ENCODE measurements at regions not wholly inside any gene's neighbourhood (a gene's known extent, or its start where the extent isn't known, plus 50 kb on each side); places are given as distances from the start of the nearest gene placed in this dataset.

DNA sequence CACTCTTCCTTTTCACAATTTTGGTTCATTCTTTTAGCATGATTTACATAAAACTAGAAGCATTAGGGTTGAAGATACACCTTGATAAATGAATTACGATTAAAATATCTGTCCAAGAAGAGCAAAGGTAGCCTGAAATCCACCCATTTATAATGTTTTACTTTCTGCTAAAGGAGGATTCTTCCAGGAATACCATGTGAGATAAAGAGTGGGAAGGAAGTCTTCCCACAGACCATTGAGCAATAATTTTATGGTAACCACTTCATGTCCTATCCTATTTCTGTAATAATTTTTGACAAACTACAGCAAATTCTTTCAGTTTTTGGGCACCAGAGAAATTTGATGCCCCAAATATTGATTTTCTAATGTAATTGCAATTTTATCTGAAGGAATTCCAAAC is 150.6 kb upstream of the STEAP4 start:
- Mint-ChIP-seq H3K4me1 (peaks cover 3% of the 10 kb centered on the region), H3K27ac (no peak overlapping the region), H3K27me3 (peaks cover 4% of the 10 kb centered on the region), H3K9me3 (no peaks in the 10 kb centered on the region), H3K4me3 (no peak overlapping the region), H3K36me3 (ENCODE audit: low read depth) (no peaks in the 10 kb centered on the region)
- no peak for ATAC-seq (replicated peaks)

- ATAC-seq (replicated peaks), result no peak
- H3K9me3 Mint-ChIP-seq, result no peaks in the 10 kb centered on the region
- H3K36me3 Mint-ChIP-seq (ENCODE audit: low read depth), result no peaks in the 10 kb centered on the region
- H3K4me3 Mint-ChIP-seq, result no peak overlapping the region
- H3K27me3 Mint-ChIP-seq, result peaks cover 4% of the 10 kb centered on the region
- H3K4me1 Mint-ChIP-seq, result peaks cover 4% of the 10 kb centered on the region
- H3K27ac Mint-ChIP-seq, result no peak overlapping the region
Measured at GRCh38 chr7:88456490-88456889, 149.8 kb upstream of the STEAP4 start.

DNA sequence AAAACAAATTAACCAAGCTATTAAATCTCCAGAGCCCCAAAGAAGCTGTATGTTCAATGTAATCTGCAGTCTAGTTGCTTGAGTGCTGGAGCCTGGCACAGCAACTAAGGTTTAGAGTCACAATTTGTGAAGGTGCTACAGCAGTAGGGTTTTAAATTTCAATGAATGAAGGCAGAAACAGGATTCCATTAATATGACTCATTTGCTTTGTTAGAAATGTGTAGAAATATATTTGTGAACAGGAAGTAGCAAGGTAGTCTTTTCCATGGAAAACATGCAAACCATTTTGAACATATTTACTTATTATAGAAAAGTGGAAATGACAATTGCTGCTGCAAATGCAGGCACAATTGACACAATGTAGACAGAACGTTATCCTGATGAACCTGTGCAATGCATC is 149.0 kb upstream of the STEAP4 start:
- no peaks in the 10 kb centered on the region for H3K9me3 Mint-ChIP-seq
- peaks cover 4% of the 10 kb centered on the region for H3K27me3 Mint-ChIP-seq
- no peak for ATAC-seq (replicated peaks)
- H3K4me1 Mint-ChIP-seq, result peaks cover 4% of the 10 kb centered on the region
- no peak overlapping the region for H3K4me3 Mint-ChIP-seq
- H3K36me3 Mint-ChIP-seq (ENCODE audit: low read depth), result no peaks in the 10 kb centered on the region
- H3K27ac Mint-ChIP-seq, result no peak overlapping the region

GRCh38 chr7:88452646-88453045 is 146.0 kb upstream of the STEAP4 start:
- no peaks in the 10 kb centered on the region for H3K36me3 Mint-ChIP-seq (ENCODE audit: low read depth)
- peaks cover 4% of the 10 kb centered on the region for H3K27me3 Mint-ChIP-seq
- H3K4me3 Mint-ChIP-seq, result no peak overlapping the region
- no peaks in the 10 kb centered on the region for H3K9me3 Mint-ChIP-seq
- peaks cover 4% of the 10 kb centered on the region for H3K4me1 Mint-ChIP-seq
- no peak for ATAC-seq (replicated peaks)
- H3K27ac Mint-ChIP-seq, result no peak overlapping the region

GRCh38 chr7:88450874-88451273 is 144.2 kb upstream of the STEAP4 start:
- Mint-ChIP-seq H3K27me3 (peaks cover 4% of the 10 kb centered on the region), H3K4me1 (peaks cover 4% of the 10 kb centered on the region), H3K9me3 (no peaks in the 10 kb centered on the region), H3K36me3 (ENCODE audit: low read depth) (no peaks in the 10 kb centered on the region), H3K4me3 (no peak overlapping the region), H3K27ac (no peak overlapping the region)
- ATAC-seq (replicated peaks), result no peak

GRCh38 chr7:88449410-88449809 is 142.7 kb upstream of the STEAP4 start:
- H3K9me3 Mint-ChIP-seq, result no peaks in the 10 kb centered on the region
- no peak overlapping the region for H3K4me3 Mint-ChIP-seq
- ATAC-seq (replicated peaks), result no peak
- H3K27ac Mint-ChIP-seq, result no peak overlapping the region
- H3K4me1 Mint-ChIP-seq, result peaks cover 4% of the 10 kb centered on the region
- H3K36me3 Mint-ChIP-seq (ENCODE audit: low read depth), result no peaks in the 10 kb centered on the region
- no peaks in the 10 kb centered on the region for H3K27me3 Mint-ChIP-seq

DNA sequence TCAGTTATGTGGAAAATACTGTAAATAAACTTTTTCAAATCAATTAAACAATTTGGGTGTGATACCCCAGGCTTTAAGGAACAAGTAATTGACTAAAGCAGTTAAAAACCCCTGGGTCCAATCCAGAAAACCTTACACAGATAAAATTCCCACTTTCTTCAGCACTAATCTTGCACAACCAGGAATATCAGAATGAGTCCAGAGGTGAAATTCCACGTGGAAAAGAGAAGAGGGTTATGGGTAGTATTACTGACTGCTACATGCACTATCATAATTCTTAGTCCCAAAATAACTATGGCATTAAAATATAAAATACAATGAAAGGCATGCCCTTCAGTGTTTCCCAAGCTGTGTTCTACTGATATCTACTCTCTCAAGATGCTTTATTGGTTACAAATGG is 135.7 kb upstream of the STEAP4 start:
- ATAC-seq (replicated peaks), result no peak
- Mint-ChIP-seq H3K27ac (no peak overlapping the region), H3K4me3 (no peak overlapping the region), H3K9me3 (no peaks in the 10 kb centered on the region), H3K4me1 (no peaks in the 10 kb centered on the region), H3K27me3 (no peaks in the 10 kb centered on the region), H3K36me3 (ENCODE audit: low read depth) (no peaks in the 10 kb centered on the region)

GRCh38 chr7:88437132-88437531 is 130.4 kb upstream of the STEAP4 start:
- no peaks in the 10 kb centered on the region for H3K36me3 Mint-ChIP-seq (ENCODE audit: low read depth)
- no peak overlapping the region for H3K4me3 Mint-ChIP-seq
- no peaks in the 10 kb centered on the region for H3K4me1 Mint-ChIP-seq
- ATAC-seq (replicated peaks), result peak; percentile 47
- H3K27ac Mint-ChIP-seq, result no peak overlapping the region
- H3K9me3 Mint-ChIP-seq, result no peaks in the 10 kb centered on the region
- no peaks in the 10 kb centered on the region for H3K27me3 Mint-ChIP-seq

- H3K4me3 Mint-ChIP-seq, result no peak overlapping the region
- no peak for ATAC-seq (replicated peaks)
- no peaks in the 10 kb centered on the region for H3K4me1 Mint-ChIP-seq
- no peak overlapping the region for H3K27ac Mint-ChIP-seq
- H3K36me3 Mint-ChIP-seq (ENCODE audit: low read depth), result no peaks in the 10 kb centered on the region
- no peaks in the 10 kb centered on the region for H3K9me3 Mint-ChIP-seq
- peaks cover 4% of the 10 kb centered on the region for H3K27me3 Mint-ChIP-seq
Measured at GRCh38 chr7:88432301-88432700, 125.6 kb upstream of the STEAP4 start.

DNA sequence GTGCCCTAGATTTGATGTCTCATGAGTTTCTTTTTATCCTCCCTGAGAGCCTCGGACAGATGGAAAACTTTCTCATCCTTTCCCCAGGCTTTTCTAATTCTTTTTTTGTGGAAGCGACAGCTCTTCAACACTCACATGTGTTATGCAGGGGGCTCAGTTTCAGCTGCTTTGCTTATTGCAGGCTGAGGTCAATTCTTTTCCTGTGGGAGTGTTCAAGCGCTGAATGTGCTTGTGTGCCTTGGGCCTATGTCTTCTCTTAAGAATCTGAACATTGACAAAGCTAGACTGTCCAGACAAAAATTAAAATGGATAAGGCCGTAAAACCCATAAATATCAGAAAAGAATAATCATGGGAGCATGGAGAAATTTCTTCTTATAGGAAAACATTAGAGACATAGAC is 125.2 kb upstream of the STEAP4 start:
- Mint-ChIP-seq H3K9me3 (no peaks in the 10 kb centered on the region), H3K4me1 (no peaks in the 10 kb centered on the region), H3K27ac (no peak overlapping the region), H3K27me3 (peaks cover 4% of the 10 kb centered on the region), H3K4me3 (no peak overlapping the region), H3K36me3 (ENCODE audit: low read depth) (no peaks in the 10 kb centered on the region)
- ATAC-seq (replicated peaks), result no peak

DNA sequence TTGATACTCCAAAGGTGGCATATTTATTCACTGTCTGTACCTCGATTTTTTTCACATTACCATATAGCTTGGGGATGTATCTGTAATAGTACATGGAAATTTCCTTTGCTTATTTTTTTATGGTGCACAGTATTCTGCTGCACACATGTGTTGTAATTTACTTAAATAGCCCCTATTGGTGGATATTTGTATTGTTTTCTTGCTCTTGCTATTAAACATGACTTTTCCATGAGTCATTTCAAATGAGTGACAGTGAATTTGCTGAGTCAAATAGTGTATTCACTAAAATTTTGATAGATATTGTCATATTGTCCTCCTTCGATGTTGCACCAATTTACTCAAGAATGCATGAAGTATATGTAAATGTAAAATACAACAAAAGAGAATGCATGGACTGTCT is 122.7 kb upstream of the STEAP4 start:
- Mint-ChIP-seq H3K36me3 (ENCODE audit: low read depth) (no peaks in the 10 kb centered on the region), H3K4me1 (no peaks in the 10 kb centered on the region), H3K27me3 (peaks cover 4% of the 10 kb centered on the region), H3K9me3 (no peaks in the 10 kb centered on the region), H3K27ac (no peak overlapping the region), H3K4me3 (no peak overlapping the region)
- no peak for ATAC-seq (replicated peaks)

DNA sequence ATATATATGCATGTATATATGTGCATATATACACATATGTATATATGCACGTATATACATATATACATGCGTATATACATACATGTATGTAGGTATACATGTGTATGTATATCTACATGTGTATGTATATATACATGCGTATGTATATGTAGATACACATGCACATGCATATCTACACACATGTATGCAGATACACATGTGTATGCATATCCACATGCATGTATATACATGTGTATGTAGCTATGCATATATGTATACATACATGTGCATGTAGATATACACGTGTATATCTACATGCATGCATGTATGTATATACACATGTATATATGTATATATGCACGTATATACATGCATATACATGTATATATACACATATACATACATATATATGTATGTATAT is 95.8 kb upstream of the STEAP4 start:
- H3K36me3 Mint-ChIP-seq (ENCODE audit: low read depth), result no peaks in the 10 kb centered on the region
- no peak overlapping the region for H3K27ac Mint-ChIP-seq

GRCh38 chr7:88401009-88401623 is 94.4 kb upstream of the STEAP4 start:
- peak; percentile 52 for ATAC-seq (replicated peaks)
- Mint-ChIP-seq H3K9me3 (no peaks in the 10 kb centered on the region), H3K4me1 (no peaks in the 10 kb centered on the region), H3K36me3 (ENCODE audit: low read depth) (no peaks in the 10 kb centered on the region), H3K27ac (no peak overlapping the region), H3K27me3 (no peaks in the 10 kb centered on the region), H3K4me3 (no peak overlapping the region)

More for the DNA sequence above, 95.8 kb upstream of the STEAP4 start:
- Mint-ChIP-seq H3K9me3 (no peaks in the 10 kb centered on the region), H3K27me3 (no peaks in the 10 kb centered on the region), H3K4me1 (no peaks in the 10 kb centered on the region), H3K4me3 (no peak overlapping the region)
- no peak for ATAC-seq (replicated peaks)

DNA sequence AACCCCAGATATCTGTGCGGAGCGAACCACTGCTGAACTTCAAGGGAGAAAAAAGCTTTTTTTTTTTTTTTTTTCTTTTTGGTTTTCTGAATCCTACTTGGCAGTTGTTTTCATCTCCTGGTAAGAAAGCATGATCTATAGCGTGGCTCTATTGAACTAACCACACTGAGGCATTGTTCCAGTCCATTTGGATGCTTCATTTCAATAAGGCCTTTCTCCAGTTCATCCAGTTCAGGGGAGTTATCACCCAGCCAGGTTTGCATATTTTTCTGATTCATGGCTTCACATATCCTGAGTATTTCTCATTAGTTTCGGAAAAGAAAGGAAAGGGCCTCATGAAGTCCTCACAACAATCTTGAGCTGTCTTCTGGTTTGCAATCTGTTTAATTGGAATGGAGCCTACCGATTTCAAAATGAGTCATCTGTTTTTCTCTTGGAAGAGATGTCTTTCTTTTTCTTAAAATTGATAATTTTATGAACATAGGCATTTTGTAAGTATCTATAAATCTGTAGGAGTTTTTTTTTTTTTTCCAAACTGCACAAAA is 93.1 kb upstream of the STEAP4 start:
- H3K4me1 Mint-ChIP-seq, result no peaks in the 10 kb centered on the region
- H3K36me3 Mint-ChIP-seq (ENCODE audit: low read depth), result no peaks in the 10 kb centered on the region
- no peaks in the 10 kb centered on the region for H3K9me3 Mint-ChIP-seq
- ATAC-seq (replicated peaks), result no peak
- no peak overlapping the region for H3K4me3 Mint-ChIP-seq
- H3K27me3 Mint-ChIP-seq, result no peaks in the 10 kb centered on the region
- H3K27ac Mint-ChIP-seq, result no peak overlapping the region

DNA sequence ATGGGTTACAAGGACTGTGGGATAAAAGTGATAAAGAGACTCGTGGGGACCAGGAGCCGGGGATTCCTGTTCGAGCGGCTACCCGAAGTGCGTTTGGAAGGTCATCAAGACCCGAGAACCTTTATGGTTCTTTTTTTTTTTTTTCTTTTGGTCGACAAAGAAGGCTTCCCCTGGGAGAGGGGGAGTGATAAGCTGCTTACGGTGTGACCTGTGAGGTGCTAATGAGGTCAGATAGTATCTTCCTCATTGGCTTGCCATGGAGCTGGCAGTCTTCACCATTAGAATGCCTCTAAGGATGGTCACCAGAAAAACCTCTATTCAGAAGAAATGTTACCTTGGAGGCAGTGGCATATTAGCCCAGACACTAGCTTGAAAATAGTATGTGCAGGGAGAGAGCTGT is 92.3 kb upstream of the STEAP4 start:
- Mint-ChIP-seq H3K27me3 (no peaks in the 10 kb centered on the region), H3K9me3 (no peaks in the 10 kb centered on the region), H3K4me3 (no peak overlapping the region), H3K4me1 (no peaks in the 10 kb centered on the region), H3K36me3 (ENCODE audit: low read depth) (no peaks in the 10 kb centered on the region), H3K27ac (no peak overlapping the region)
- no peak for ATAC-seq (replicated peaks)

- no peak overlapping the region for H3K4me3 Mint-ChIP-seq
- no peaks in the 10 kb centered on the region for H3K9me3 Mint-ChIP-seq
Measured at GRCh38 chr7:88398459-88398858, 91.8 kb upstream of the STEAP4 start.

More at GRCh38 chr7:88398459-88398858, 91.8 kb upstream of the STEAP4 start:
- no peaks in the 10 kb centered on the region for H3K36me3 Mint-ChIP-seq (ENCODE audit: low read depth)
- H3K27ac Mint-ChIP-seq, result no peak overlapping the region
- no peaks in the 10 kb centered on the region for H3K4me1 Mint-ChIP-seq
- ATAC-seq (replicated peaks), result no peak
- no peaks in the 10 kb centered on the region for H3K27me3 Mint-ChIP-seq
